ENCODE measurements at regions not wholly inside any gene's neighbourhood (a gene's known extent, or its start where the extent isn't known, plus 50 kb on each side); places are given as distances from the start of the nearest gene placed in this dataset.

GRCh38 chr16:54508351-54508750 is 221.8 kb upstream of the IRX3 start:
- FAIRE-seq: no peak

- no peak for FAIRE-seq
Measured at GRCh38 chr16:54506741-54507500, 220.3 kb upstream of the IRX3 start.

DNA sequence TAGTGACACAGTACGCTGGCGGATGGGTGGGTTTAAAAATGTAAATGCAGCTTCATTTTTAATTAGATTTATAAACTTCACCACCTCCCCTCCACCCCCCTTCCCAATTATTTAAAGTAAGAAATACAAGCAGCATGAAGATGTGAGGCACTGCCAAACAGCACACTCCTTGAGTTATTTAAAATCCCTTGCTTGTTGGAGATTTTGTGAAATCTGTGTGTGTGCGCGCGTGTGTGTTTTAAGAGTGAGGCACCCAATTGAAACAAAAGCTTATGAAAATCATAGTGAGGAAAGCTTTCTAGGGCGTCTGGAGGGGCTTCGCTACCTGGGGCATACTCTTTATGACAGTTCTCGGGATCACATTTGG is 219.6 kb upstream of the IRX3 start:
- FAIRE-seq: no peak

DNA sequence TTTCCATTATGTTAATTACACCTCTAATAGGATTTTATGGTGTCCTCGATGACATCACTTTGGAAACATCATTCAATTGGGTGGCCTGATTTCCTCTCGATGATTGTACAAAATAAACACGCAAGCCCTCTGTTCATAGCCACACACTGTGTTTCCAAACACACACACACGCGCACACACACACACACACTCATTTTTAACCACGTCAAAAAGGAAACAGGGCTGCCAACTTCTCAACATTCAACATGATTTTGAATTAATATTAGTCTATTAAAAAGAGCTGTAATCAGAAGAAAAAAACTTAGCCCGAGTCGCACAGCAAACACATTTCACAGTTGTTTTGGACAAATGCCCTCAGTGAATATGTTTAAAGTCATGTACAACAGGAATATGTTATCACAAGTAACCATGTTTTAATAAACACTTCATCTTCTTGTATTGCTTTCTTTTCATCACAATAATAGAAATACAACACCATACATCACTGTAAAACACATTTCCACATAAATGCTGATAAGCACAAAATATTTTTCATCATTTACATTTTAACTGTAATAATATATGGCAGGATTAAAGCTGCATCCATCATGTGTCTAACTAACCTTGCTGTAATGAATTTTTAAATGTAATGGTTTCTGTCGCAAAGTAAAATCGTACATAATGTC is 219.1 kb upstream of the IRX3 start:
- FAIRE-seq: no peak

DNA sequence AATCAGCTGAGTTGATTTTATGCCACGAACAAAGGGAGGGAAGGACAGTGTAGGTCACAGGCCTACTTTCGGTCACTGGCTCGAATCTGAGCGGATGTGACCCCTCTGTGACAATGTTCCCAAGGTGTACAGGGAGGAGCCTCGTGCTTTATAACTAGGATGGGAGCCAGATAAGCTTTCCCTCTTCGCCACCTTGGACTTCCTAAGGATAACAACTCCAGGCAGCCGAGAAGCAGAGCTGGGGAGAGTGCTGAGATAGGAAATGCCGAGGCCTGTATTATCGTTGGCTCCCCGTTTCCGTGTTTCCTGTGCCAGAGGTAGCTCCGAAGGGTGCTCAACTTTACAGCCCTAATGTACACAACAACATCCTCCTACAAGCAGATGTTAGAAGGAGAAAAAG is 217.8 kb upstream of the IRX3 start:
- FAIRE-seq: no peak

DNA sequence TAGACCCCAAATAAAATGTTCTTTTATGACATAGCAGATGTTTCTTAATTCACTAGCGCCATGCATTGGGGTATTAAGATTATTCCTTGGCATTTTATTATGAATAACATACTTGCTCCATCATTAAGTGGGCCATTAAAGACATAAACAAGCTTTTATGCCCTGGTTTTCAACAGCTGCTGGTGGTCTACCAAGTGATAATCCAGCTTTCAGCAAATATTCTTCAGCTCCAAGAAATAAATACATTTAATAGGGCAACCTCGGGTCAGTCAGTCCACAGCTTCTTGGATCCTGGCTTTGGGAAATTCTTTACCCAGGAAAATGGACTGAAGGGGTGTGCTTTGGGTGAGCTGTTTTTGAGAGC is 217.3 kb upstream of the IRX3 start:
- no peak for FAIRE-seq

- FAIRE-seq: no peak
Measured at GRCh38 chr16:54503011-54503855, 216.6 kb upstream of the IRX3 start.

DNA sequence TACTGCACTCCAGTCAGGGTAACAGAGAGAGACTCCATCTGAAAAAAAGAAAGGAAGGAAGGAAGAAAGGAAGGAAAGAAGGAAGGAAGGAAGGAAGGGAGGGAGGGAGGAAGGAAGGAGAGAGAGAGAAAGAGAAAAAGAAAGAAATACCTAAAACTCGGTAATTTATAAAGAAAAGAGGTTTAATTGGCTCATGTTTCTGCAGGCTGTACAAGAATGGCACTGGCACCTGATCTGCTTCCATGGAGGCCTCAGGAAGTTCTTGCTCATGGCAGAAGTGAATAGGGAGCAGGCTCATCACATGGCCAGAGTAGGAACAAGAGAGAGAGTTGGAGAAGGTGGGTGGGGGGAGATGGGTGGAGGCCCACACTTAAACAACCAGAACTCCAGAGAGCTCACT is 215.2 kb upstream of the IRX3 start:
- FAIRE-seq: no peak

GRCh38 chr16:54493594-54493993 is 207.0 kb upstream of the IRX3 start:
- FAIRE-seq: no peak

DNA sequence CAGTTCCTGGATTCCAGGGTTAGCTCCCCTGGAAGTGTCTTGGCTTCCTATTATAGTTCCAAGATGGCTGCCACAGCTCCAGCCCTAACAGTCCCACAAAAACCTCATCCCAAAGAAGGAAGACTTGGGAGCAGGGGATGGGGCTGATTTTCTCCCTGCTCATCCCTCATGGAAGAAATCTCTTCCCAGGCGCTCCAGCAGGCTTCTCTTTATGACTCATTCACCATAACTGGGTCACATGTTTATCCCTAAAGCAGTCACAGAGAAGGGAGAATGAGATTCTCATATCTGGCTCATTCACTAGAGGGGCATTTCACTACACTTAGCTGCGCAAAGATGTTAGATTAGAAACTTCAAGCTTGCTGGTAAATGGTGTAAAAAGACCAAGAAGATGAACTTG is 206.5 kb upstream of the IRX3 start:
- no peak for FAIRE-seq

- no peak for FAIRE-seq
Measured at GRCh38 chr16:54490112-54490488, 203.5 kb upstream of the IRX3 start.

DNA sequence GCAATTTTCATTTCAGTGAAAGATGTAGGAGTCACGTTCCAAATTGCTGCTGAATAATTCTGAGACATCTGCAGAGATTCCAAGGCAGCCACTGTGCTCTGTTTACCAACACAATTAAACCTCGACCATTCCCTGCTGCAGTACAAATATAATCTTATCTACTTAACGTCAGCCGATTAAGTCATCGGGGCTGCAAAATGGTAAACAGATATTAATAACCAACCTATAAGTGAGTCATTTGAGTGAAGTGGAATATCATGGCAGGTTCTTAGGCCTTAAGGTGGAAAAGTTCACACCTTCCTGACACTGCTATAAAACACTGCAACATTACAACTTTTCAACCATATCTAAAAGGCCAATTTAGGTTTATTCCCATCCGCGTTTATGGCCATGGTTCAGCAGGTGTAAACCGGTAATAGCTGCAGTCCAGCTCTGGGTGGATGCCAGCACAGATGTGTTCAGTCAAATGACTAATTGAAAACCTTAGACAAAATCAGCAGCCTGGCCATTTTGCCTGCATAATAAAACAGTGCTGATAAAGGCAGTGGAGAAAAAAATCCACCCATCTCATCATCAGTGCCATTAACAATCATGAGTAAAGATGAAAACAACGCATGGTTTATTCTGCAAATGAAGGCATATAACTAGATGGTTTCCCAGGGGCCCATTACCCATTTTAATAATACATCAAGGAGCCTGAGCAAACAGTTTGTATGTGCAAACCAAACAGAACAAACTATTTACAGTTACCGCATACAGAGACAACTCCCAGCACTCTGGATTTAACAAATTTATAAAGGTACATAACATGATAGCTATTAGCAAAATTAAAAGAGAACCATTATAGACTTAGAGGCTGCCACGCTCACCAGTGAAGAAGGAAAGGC is 202.9 kb upstream of the IRX3 start:
- FAIRE-seq: no peak

GRCh38 chr16:54488729-54489128 is 202.1 kb upstream of the IRX3 start:
- FAIRE-seq: no peak

GRCh38 chr16:54487933-54488332 is 201.3 kb upstream of the IRX3 start:
- FAIRE-seq: no peak

DNA sequence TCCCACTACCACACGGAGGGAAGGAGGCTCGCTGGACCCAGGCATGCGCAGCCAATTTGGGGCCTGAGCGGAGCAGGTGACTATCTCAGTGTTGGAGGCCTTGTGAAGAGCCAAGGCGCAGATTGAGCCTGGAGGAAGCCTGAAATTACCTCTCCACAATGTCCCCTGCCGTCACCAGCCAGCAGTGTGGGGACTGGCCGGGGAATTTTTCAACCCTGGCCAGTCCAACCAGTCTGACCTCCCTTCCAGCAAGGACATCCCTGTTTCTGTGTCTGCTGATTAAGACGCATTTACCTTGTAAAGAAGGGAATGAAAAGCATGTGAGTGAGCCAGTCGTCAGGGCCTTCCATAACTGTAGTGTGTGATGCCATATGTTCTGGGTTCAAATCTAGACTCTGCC is 198.1 kb upstream of the IRX3 start:
- FAIRE-seq: no peak

DNA sequence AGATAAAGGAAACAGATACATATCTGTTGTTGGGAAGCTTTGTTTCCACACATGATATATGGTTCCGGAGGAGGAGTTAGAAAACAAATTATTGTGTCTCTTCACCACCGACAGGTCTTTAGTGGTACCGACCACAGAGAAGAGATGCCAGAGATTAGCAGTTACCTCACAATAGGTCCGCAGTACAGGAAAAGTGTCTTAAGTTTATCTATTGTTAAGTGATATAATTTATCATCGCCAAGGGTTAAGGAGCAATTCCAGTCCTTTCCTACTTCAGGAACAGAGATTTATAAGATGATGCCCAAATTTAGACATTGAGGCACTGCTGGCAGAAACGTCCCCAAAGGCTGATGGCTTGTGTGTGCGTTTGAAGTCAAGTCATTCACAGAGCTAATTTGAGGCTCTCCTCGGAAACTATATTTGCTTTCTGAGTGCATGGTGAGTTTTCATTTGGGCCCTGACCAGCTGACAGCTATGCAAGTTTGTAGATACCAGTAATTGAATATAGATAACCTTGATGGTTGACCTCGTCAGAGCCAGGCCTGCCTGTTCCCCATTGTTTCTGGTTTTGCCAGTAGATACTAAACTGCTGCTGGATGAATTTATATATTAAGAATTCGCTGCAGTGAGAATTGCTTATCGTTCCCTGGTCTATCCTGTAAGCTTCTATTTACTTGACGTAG is 196.4 kb upstream of the IRX3 start:
- FAIRE-seq: no peak

DNA sequence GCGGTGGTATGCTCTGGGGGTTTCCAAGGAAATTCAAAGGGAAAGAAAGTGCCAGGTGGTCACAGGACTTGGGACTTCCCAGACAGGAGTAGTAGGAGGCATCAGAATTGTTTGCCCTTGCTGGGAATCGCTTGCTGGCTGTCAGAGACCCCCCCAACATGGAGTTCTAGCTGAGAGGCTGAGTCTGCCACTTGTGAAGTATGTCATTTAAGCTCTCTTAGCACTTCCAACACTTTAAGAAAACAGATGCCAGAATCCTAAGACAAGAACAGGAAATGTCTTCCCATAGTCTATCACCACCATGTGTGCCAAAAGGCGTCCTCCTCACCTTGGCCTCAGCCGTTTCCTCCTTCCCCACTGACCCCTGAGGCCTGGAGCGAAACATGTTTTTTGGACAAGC is 193.8 kb upstream of the IRX3 start:
- FAIRE-seq: no peak

- FAIRE-seq: no peak
Measured at GRCh38 chr16:54479546-54479945, 193.0 kb upstream of the IRX3 start.

DNA sequence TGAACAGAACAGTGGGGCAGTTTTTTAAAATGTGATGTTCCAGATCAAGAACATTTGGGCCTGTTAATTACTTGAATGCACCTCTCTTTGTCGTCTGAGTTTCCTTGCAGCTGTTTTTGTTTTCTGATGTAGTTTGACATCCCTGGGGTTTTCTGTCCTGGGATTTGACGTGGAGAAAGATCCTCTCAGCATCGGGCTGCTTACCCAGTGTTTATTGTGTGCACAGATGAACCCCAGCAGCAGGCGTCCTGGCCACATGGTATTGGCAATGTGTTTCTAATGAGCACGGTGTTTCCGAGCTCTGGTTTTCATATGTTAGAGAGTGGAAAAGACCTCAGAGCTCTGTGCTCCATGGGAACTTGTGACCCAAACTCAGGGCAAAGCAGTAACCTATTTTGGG is 191.1 kb upstream of the IRX3 start:
- no peak for FAIRE-seq

DNA sequence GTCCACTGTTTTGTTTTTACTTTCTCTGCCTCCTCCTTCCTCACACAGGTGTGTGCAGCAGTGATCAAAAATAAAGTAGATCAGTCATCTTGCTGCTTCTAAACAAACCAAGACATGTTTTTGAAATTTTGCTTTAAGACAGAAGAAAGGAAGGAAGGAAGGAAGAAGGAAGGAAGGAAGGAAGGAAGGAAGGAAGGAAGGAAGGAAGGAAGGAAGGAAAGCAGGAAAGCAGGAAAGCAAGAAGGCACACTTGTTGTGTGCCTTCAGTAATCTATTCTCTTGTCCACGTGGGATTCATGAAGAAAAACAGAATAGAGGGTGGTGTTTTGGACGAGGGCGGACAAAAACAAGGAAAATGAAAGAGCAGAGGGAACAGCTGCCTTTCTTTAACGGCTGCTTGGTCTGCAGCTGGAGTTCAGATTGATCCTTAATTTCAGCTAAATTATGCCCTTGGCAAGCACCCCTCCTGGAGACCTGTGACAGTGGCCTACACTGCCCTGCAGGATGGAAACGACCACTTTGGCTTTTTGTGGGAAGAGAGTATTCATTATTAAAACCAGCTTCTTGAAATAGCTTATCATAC is 188.5 kb upstream of the IRX3 start:
- no peak for FAIRE-seq

- FAIRE-seq: no peak
Measured at GRCh38 chr16:54473226-54473993, 186.8 kb upstream of the IRX3 start.
